ENCODE measurements at regions not wholly inside any gene's neighbourhood (a gene's known extent, or its start where the extent isn't known, plus 50 kb on each side); places are given as distances from the start of the nearest gene placed in this dataset.

DNA sequence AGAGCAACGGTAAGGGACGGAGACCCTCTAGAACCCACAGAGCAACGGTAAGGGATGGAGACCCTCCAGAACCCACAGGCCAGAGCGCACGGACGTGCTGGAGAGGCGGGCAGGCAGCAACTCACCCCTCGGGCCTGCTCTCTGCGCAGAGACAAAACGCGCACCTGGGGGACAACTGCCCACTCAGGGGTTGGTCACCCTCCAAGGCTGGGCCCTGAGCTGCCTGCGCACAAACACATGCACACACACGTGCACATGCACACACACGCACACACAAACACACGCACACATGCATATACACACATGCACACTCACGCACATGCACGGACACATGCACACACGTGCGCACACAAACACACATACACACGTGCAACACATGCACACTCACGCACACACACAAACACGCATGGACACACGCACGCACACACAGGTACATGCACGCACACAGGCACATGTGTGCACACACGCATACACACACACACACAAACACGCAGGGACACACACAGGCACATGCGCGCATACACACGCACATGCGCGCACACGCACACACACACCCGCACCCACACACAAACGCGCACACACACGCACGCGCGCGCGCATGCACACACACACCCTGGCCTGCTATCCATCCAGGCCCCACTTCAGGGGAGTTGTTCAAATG lies 88.3 kb downstream of the NCOR2 start:
- TF ChIP-seq POLR2A (IDR thresholded peaks at IDR 0.05) (no peak), POLR2AphosphoS5 (IDR thresholded peaks at IDR 0.05) (no peak)
- TF ChIP-seq, protein P1, sequence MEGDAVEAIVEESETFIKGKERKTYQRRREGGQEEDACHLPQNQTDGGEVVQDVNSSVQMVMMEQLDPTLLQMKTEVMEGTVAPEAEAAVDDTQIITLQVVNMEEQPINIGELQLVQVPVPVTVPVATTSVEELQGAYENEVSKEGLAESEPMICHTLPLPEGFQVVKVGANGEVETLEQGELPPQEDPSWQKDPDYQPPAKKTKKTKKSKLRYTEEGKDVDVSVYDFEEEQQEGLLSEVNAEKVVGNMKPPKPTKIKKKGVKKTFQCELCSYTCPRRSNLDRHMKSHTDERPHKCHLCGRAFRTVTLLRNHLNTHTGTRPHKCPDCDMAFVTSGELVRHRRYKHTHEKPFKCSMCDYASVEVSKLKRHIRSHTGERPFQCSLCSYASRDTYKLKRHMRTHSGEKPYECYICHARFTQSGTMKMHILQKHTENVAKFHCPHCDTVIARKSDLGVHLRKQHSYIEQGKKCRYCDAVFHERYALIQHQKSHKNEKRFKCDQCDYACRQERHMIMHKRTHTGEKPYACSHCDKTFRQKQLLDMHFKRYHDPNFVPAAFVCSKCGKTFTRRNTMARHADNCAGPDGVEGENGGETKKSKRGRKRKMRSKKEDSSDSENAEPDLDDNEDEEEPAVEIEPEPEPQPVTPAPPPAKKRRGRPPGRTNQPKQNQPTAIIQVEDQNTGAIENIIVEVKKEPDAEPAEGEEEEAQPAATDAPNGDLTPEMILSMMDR (IDR thresholded peaks at IDR 0.05): no peak
